ENCODE measurements at regions not wholly inside any gene's neighbourhood (a gene's known extent, or its start where the extent isn't known, plus 50 kb on each side); places are given as distances from the start of the nearest gene placed in this dataset.
"Not testable (repeated sequence)": the region's sequence is repeated elsewhere in the genome, so short reads cannot be mapped to it uniquely, and the experiment has no call there.

DNA sequence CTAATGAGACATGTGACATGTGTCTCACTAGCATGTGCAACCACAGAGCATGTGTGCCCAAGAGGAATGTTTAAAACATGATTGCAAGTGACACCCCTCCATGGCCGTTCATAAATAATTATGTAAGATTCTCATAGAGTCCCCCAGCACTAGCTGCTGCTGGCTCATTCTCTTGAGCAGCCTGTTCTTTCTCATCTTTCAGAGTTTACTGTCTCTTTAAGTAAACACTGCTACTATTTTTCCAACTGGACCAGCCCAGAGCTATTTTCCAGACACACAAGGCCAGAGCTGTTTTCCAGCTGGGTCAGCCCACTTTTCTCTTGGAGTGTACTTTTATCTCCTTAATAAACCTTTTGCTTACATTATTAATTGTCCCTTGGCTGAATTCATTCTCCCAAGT, 326.8 kb upstream of the DLGAP1 start:
- no peak overlapping the region for H3K4me3 ChIP-seq (ENCODE audit: low read depth, low read length)

DNA sequence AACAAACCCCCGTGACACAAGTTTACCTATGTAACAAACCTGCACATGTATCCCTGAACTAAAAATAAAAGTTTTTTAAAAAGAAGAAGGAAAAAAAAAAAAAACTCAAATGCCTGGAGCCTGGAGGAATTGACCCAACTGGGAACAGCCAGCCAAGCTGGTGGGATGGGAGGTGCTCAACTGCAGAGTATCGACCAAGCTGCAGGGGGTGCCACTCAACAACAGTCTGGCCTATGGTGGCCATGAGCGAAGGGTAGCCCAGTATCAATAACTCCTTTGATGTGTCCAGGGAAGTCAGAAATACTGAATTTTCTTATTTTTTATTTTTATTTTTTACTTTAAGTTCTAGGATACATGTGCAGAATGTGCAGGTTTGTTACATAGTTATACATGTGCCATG, 310.3 kb upstream of the DLGAP1 start:
- no peak for DNase-seq (ENCODE audit: low read depth)
- TF ChIP-seq POLR2A (IDR thresholded peaks at IDR 0.05; ENCODE audit: extremely low read depth, insufficient read length) (no peak), CTCF (IDR thresholded peaks at IDR 0.05; ENCODE audit: low read depth, low read length) (peak; percentile 2)
- no peak overlapping the region for H3K4me3 ChIP-seq (ENCODE audit: low read depth, low read length)

More for the DNA sequence above, 326.8 kb upstream of the DLGAP1 start:
- TF ChIP-seq CTCF (IDR thresholded peaks at IDR 0.05; ENCODE audit: low read depth, low read length), result no peak
- TF ChIP-seq, protein P1, sequence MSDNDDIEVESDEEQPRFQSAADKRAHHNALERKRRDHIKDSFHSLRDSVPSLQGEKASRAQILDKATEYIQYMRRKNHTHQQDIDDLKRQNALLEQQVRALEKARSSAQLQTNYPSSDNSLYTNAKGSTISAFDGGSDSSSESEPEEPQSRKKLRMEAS (IDR thresholded peaks at IDR 0.05; ENCODE audit: low read depth, low read length), result no peak
- TF ChIP-seq MYC (IDR thresholded peaks at IDR 0.05; ENCODE audit: low read depth, low read length), result no peak
- TF ChIP-seq POLR2A (IDR thresholded peaks at IDR 0.05; ENCODE audit: extremely low read depth, insufficient read length), result no peak
- no peak for DNase-seq (ENCODE audit: low read depth)

DNA sequence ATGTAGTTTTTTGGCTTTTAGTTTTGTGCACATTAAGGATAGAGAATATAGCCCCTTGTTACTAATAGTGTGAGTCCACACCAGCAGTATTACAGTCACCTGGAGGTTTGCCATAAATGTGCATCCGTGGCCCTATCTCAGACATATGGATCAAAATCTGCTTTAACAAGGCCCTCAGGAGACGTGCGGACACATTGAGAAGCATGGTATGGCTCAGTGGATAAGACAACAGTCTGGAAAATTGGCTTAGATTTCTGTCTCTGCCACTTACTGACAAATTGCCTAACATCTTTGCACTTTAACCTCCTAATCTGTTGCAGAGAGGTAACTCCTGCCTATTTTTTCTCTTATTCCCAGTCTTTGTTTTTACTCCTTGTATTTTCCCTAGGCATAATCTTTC, 307.2 kb upstream of the DLGAP1 start:
- no peak for DNase-seq (ENCODE audit: low read depth)
- no peak overlapping the region for H3K4me3 ChIP-seq (ENCODE audit: low read depth, low read length)
- TF ChIP-seq, protein P1 (IDR thresholded peaks at IDR 0.05; ENCODE audit: low read depth, low read length), result no peak
- TF ChIP-seq MYC (IDR thresholded peaks at IDR 0.05; ENCODE audit: low read depth, low read length), result no peak
- no peak for TF ChIP-seq POLR2A (IDR thresholded peaks at IDR 0.05; ENCODE audit: extremely low read depth, insufficient read length)
- TF ChIP-seq CTCF (IDR thresholded peaks at IDR 0.05; ENCODE audit: low read depth, low read length), result no peak

- H3K4me3 ChIP-seq (ENCODE audit: low read depth, low read length), result no peak overlapping the region
- TF ChIP-seq POLR2A (IDR thresholded peaks at IDR 0.05; ENCODE audit: extremely low read depth, insufficient read length) (no peak), MYC (IDR thresholded peaks at IDR 0.05; ENCODE audit: low read depth, low read length) (no peak), CTCF (IDR thresholded peaks at IDR 0.05; ENCODE audit: low read depth, low read length) (no peak)
- TF ChIP-seq, protein P1 (IDR thresholded peaks at IDR 0.05; ENCODE audit: low read depth, low read length), result no peak
- no peak for DNase-seq (ENCODE audit: low read depth)
These were observed 303.9 kb upstream of the DLGAP1 start for GRCh38 chr18:4758980-4759379.

GRCh38 chr18:4755848-4756247, 300.7 kb upstream of the DLGAP1 start:
- H3K4me3 ChIP-seq (ENCODE audit: low read depth, low read length), result no peak overlapping the region
- TF ChIP-seq CTCF (IDR thresholded peaks at IDR 0.05; ENCODE audit: low read depth, low read length) (no peak), POLR2A (IDR thresholded peaks at IDR 0.05; ENCODE audit: extremely low read depth, insufficient read length) (no peak), MYC (IDR thresholded peaks at IDR 0.05; ENCODE audit: low read depth, low read length) (no peak)
- TF ChIP-seq, protein P1 (IDR thresholded peaks at IDR 0.05; ENCODE audit: low read depth, low read length), result no peak
- no peak for DNase-seq (ENCODE audit: low read depth)

DNA sequence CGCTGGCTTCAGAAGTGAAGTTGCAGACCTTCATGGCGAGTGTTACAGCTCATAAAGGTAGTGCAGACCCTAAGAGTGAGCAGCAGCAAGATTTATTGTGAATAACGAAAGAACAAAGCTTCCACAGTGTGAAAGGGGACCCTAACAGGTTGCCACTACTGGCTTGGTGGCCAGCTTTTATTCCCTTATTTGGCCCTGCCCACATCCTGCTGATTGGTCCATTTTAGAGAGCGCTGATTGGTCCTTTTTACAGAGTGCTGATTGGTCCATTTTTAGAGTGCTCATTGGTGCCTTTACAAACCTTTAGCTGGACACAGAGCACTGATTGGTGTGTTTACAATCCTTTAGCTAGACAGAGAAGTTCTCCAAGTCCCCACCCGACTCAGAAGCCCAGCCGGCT, 298.0 kb upstream of the DLGAP1 start:
- DNase-seq (ENCODE audit: low read depth); H3K4me3 ChIP-seq (ENCODE audit: low read depth, low read length): not testable (repeated sequence)

Measured in NB4 (cell line).